ENCODE measurements at regions not wholly inside any gene's neighbourhood (a gene's known extent, or its start where the extent isn't known, plus 50 kb on each side); places are given as distances from the start of the nearest gene placed in this dataset.
"Not testable (repeated sequence)": the region's sequence is repeated elsewhere in the genome, so short reads cannot be mapped to it uniquely, and the experiment has no call there.

- DNase-seq = peak; percentile 67
Observed at GRCh38 chr16:21517263-21517662, 82.1 kb upstream of the METTL9 start.

GRCh38 chr16:21519361-21520133, 79.8 kb upstream of the METTL9 start:
- not testable (repeated sequence) for DNase-seq

- peak; percentile 86 for DNase-seq
Observed at GRCh38 chr16:21520134-21521047, 79.0 kb upstream of the METTL9 start.

- DNase-seq = not testable (repeated sequence)
Observed at GRCh38 chr16:21521048-21521389, 78.4 kb upstream of the METTL9 start.

- DNase-seq = not testable (repeated sequence)
Observed at GRCh38 chr16:21521390-21522143, 77.8 kb upstream of the METTL9 start.

GRCh38 chr16:21522846-21523245, 76.5 kb upstream of the METTL9 start:
- DNase-seq = not testable (repeated sequence)

GRCh38 chr16:21523411-21524067, 75.8 kb upstream of the METTL9 start:
- DNase-seq = no peak

- DNase-seq = no peak
Observed at GRCh38 chr16:21524068-21524751, 75.2 kb upstream of the METTL9 start.

GRCh38 chr16:21524752-21525028, 74.7 kb upstream of the METTL9 start:
- DNase-seq = not testable (repeated sequence)

GRCh38 chr16:21525029-21525895, 74.1 kb upstream of the METTL9 start:
- not testable (repeated sequence) for DNase-seq

GRCh38 chr16:21525956-21526922, 73.1 kb upstream of the METTL9 start:
- DNase-seq = peak; percentile 80

GRCh38 chr16:21526923-21527807, 72.2 kb upstream of the METTL9 start:
- peak; percentile 64 for DNase-seq

GRCh38 chr16:21529060-21529658, 70.2 kb upstream of the METTL9 start:
- not testable (repeated sequence) for DNase-seq

- not testable (repeated sequence) for DNase-seq
Observed at GRCh38 chr16:21530729-21531383, 68.5 kb upstream of the METTL9 start.

GRCh38 chr16:21532996-21533395, 66.4 kb upstream of the METTL9 start:
- DNase-seq = not testable (repeated sequence)

- not testable (repeated sequence) for DNase-seq
Observed at GRCh38 chr16:21533474-21533873, 65.9 kb upstream of the METTL9 start.

- DNase-seq = not testable (repeated sequence)
Observed at GRCh38 chr16:21534561-21534960, 64.8 kb upstream of the METTL9 start.

GRCh38 chr16:21535201-21535600, 64.2 kb upstream of the METTL9 start:
- DNase-seq = not testable (repeated sequence)

Data from NCI-H2171 treated with DMSO at 0.1 percent for 48 hours (cell line).